HG03460 (cell line): ENCODE measurements at regions not wholly inside any gene's neighbourhood (a gene's known extent, or its start where the extent isn't known, plus 50 kb on each side); places are given as distances from the start of the nearest gene placed in this dataset.

Source experiments
- ATAC-seq: cut with Tn5 transposase; IDR thresholded peaks from one replicate; pipeline ENCODE4 v1.9.1; 2021; ENCODE audit not compliant: unreplicated experiment

GRCh38 chr18:37955201-37955600 lies 389.6 kb upstream of the CELF4 start:
- ATAC-seq = no peak

- ATAC-seq = no peak
Measured at GRCh38 chr18:37953876-37954275, 388.3 kb upstream of the CELF4 start.

- ATAC-seq = no peak
Measured at GRCh38 chr18:37948471-37948870, 382.9 kb upstream of the CELF4 start.

GRCh38 chr18:37946324-37946723 lies 380.7 kb upstream of the CELF4 start:
- ATAC-seq = no peak

DNA sequence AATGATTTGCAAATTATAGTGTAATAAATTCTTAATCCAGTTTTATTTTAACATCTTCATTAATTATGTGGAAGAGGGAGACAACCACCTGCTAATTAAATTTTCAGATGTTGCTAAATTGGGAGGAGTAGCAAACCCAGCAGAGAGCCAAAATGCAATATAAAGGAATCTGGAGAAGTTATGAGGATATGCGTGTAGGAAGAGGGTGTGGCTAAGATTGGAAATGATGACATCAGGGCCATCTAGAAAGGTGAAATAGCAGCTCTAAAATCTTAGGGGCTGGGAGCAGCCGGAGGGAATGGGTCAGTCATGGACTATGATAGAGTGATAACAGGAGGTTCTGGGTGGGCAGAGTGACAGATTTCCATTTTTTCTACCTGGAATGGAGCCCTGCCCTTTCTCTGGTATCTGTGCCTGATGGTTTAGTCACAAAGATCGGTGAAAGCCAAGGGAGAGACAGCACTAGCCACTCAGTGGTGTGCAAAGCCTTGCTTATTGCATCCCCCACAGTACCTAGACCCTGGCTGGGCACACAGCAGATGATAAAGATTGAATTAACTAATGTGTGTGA lies 379.2 kb upstream of the CELF4 start:
- ATAC-seq = no peak

GRCh38 chr18:37937287-37937686 lies 371.7 kb upstream of the CELF4 start:
- no peak for ATAC-seq

DNA sequence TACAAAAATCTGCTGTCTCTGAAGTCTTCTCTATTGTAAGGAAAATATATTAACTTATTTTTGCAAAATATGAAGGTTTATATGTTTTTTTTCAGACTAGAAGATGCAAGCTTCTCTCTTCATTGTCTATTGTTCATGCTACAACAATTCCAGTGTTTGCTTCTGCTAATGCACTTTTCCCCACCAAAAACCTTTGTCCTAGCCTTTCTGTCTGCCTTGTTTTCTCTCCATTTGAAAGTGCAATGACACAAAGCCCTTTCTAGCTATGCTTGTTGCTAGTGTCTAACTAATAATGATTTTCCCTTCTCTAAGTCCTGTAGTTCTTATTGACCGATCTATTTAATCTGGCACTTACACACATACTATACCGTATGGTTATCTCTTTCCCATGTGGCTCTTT lies 369.5 kb upstream of the CELF4 start:
- ATAC-seq = no peak

DNA sequence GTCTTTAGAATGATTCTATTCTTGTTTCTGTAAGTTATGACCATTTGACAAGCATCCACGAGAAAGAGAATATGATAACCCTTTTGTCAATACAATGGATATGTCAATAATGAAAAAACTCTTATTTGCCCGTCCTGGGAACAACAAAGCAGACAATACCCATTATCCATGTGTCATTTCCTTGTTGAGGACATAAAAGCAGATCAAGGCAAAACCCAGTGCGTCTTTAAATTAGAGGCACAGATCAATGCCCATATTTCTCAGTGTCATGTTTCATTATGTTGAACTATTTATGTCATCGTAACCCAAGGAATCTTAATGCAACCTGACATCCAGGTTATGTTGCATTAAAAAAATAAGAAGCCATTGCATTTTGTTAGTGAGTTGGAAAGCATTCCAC lies 365.0 kb upstream of the CELF4 start:
- no peak for ATAC-seq

GRCh38 chr18:37922162-37922561 lies 356.6 kb upstream of the CELF4 start:
- no peak for ATAC-seq

- no peak for ATAC-seq
Measured at GRCh38 chr18:37920865-37921264, 355.3 kb upstream of the CELF4 start.

- ATAC-seq = no peak
Measured at GRCh38 chr18:37913051-37913450, 347.5 kb upstream of the CELF4 start.

- no peak for ATAC-seq
Measured at GRCh38 chr18:37902344-37902743, 336.7 kb upstream of the CELF4 start.

- no peak for ATAC-seq
Measured at GRCh38 chr18:37900326-37900725, 334.7 kb upstream of the CELF4 start.

GRCh38 chr18:37889963-37890362 lies 324.4 kb upstream of the CELF4 start:
- ATAC-seq = no peak

DNA sequence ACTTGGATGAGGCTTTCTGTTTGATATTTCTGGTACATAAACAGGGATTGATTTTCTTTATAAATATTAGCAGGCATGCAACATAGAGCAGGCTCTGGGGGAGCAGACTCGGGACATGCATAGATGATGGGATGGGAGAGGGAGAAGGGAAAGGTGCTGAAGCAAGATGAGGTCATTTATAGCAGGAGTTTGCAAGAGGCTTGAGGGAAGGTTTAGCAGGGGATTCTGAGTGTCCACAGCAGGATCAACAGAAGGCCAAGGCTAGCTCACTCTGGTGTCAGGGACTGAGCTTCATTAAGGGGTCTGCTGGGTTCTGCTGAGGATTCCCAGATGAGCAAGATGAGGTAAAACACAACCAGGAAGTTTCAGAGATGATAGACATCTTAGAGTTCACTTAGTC lies 309.1 kb upstream of the CELF4 start:
- ATAC-seq = no peak

GRCh38 chr18:37873416-37873815 lies 307.8 kb upstream of the CELF4 start:
- no peak for ATAC-seq

DNA sequence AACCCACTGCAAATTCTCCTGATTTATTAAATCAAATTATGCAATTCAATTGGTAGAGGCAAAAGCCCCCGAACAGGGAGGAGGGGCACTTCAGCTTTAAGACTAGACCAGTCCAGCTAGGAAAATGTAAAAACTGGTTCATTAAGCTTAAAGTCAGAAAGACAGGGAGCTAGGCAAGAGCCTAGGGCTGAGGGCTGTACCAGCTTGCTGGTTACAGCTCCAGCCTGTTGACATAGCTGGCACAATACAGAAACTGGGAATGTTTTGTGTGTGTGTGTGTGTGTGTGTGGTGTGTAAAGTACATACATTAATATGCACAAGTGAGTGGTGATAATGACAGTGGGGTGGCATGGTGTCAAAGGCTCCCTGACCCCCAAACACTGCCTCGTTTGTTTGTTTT lies 307.0 kb upstream of the CELF4 start:
- no peak for ATAC-seq

- ATAC-seq = no peak
Measured at GRCh38 chr18:37871561-37871960, 306.0 kb upstream of the CELF4 start.

- no peak for ATAC-seq
Measured at GRCh38 chr18:37869051-37869450, 303.5 kb upstream of the CELF4 start.

GRCh38 chr18:37864122-37864521 lies 298.5 kb upstream of the CELF4 start:
- ATAC-seq = no peak

- ATAC-seq = no peak
Measured at GRCh38 chr18:37861981-37862380, 296.4 kb upstream of the CELF4 start.

DNA sequence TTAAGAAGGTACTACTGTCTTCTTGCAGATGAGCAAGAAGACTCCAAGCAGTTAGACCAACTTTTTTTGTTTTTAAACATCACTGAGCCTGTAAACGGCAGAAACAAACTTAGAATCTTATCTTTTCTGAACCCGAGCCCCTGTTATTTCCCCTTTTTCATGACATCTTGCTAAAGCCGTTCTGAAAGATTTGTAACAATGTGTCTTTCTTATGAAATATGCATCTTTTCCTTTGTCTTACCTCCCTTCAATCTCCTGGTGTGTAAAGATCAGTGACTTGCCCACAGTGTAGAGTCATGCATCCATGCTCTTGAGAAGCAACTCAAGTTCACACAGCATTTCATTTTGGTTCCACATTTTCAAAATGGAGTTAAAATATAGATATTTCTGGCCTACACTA lies 288.8 kb upstream of the CELF4 start:
- ATAC-seq = no peak

DNA sequence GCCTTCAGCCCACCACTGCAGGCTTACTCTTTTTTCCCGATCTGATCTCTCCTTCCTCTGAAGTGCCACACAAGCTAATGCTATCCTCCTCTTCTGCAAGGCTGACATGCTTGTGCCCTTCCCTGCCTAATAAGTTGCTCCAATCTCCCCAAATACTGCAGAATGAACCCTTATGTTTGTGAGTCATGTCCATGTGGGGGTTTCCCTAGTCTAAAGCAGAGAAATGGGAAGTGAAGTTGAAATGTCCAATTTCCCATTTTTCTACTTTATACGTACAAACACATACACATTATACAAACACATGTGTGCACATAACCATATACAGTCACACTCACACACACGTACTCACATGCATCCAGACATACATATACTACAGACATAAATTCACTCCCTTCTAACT lies 288.1 kb upstream of the CELF4 start:
- no peak for ATAC-seq

- ATAC-seq = no peak
Measured at GRCh38 chr18:37852464-37852863, 286.9 kb upstream of the CELF4 start.
